ENCODE measurements at regions not wholly inside any gene's neighbourhood (a gene's known extent, or its start where the extent isn't known, plus 50 kb on each side); places are given as distances from the start of the nearest gene placed in this dataset.

DNA sequence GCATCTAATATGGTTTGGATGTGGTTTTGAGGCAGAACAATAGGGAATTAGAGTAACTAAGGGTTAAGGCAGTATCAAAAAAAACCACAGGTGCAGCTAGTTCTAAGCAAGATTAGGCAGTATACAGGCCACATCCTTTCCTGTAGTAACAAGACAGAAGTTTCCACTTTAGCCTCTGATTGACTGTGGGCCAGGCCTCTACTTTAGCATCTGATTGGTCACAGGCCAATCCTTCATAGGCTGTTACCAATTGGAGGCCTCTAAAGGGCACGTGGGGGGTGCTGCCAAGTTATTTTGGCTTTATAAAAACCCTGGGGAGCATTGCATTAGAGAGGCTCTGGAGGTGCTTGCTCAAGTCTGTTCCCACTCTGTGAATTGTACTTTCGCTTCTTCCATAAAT, 144.1 kb upstream of the ST8SIA4 start:
- Histone ChIP-seq H3K23me2 (ENCODE audit: low read depth, low read length) (no peaks in the 10 kb centered on the region), H3K79me1 (ENCODE audit: low read depth, low read length) (no peaks in the 10 kb centered on the region), H3K4me2 (ENCODE audit: insufficient read depth in 1 of 2, low read depth in 2 of 2, low read length in 2 of 2) (no peak overlapping the region), H4K20me1 (replicated peaks in 1 of 2; ENCODE audit: control insufficient read depth in 1 of 2, insufficient read depth in 2 of 2, low read length in 2 of 2) (no peaks in the 10 kb centered on the region), H3K23ac (ENCODE audit: insufficient read length) (no peak overlapping the region), H2BK20ac (ENCODE audit: low read length) (no peak overlapping the region), H2BK12ac (ENCODE audit: low read depth, low read length) (no peak overlapping the region), H3K27ac (ENCODE audit: low read depth, low read length) (no peak overlapping the region), H2BK5ac (ENCODE audit: low read depth, low read length) (no peak overlapping the region), H3K9ac (replicated peaks in 1 of 4; ENCODE audit: extremely low read depth in 1 of 4, low read depth in 3 of 4, low read length in 3 of 4) (no peak overlapping the region), H2AK5ac (ENCODE audit: low read depth, low read length) (no peak overlapping the region), H3K36me3 (ENCODE audit: control insufficient read depth in 2 of 4, insufficient read depth in 4 of 4, low read length in 3 of 4) (no peaks in the 10 kb centered on the region), H3K4me1 (replicated peaks in 1 of 4; ENCODE audit: control insufficient read depth in 3 of 4, insufficient read depth in 4 of 4, low read length in 3 of 4) (no peaks in the 10 kb centered on the region), H2AFZ (ENCODE audit: low read length) (no peak overlapping the region), H3K14ac (ENCODE audit: insufficient read length) (no peak overlapping the region), H3K18ac (ENCODE audit: extremely low read depth, low read length) (no peak overlapping the region), H3K79me2 (ENCODE audit: control insufficient read depth in 1 of 2, insufficient read depth in 2 of 2, low read length in 2 of 2) (no peaks in the 10 kb centered on the region), H3K4me3 (ENCODE audit: extremely low read depth in 1 of 4, insufficient read depth in 2 of 4, low read depth in 3 of 4, low read length in 4 of 4) (no peak overlapping the region), H2BK15ac (ENCODE audit: low read length) (no peak overlapping the region), H3K9me3 (ENCODE audit: insufficient read depth in 2 of 2, low read depth in 1 of 2, low read length in 1 of 2) (no peaks in the 10 kb centered on the region), H2BK120ac (replicated peaks; ENCODE audit: low read depth, low read length) (no peak overlapping the region), H4K8ac (ENCODE audit: extremely low read depth, insufficient read depth, low read length) (no peak overlapping the region), H4K5ac (ENCODE audit: insufficient read length, low read depth, low read length) (no peak overlapping the region), H3K27me3 (replicated peaks in 1 of 4; ENCODE audit: control insufficient read depth in 3 of 4, extremely low read depth in 1 of 4, insufficient read depth in 3 of 4, low read length in 3 of 4) (no peaks in the 10 kb centered on the region), H4K91ac (replicated peaks; ENCODE audit: insufficient read length, low read length) (no peak overlapping the region), H3K4ac (replicated peaks; ENCODE audit: insufficient read length, low read depth, low read length) (no peak overlapping the region), H3K56ac (replicated peaks; ENCODE audit: insufficient read length, low read depth, low read length) (no peak overlapping the region)
- no peak for FAIRE-seq
- no peak for TF ChIP-seq GTF2F1 (IDR thresholded peaks at IDR 0.05; ENCODE audit: borderline replicate concordance, low read depth, low read length)
- TF ChIP-seq CREB1 (IDR thresholded peaks at IDR 0.05) = no peak
- no peak for TF ChIP-seq CBX5 (IDR thresholded peaks at IDR 0.05; ENCODE audit: low read depth, low read length)
- TF ChIP-seq BRCA1 (IDR thresholded peaks at IDR 0.05; ENCODE audit: low read depth, low read length) = no peak
- TF ChIP-seq, protein P1, sequence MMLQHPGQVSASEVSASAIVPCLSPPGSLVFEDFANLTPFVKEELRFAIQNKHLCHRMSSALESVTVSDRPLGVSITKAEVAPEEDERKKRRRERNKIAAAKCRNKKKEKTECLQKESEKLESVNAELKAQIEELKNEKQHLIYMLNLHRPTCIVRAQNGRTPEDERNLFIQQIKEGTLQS (IDR thresholded peaks at IDR 0.05; ENCODE audit: insufficient read depth, low read depth, low read length) = no peak
- TF ChIP-seq SIN3A (conservative IDR thresholded peaks at IDR 0.05 in 1 of 2, IDR thresholded peaks at IDR 0.05 in 1 of 2; ENCODE audit: low read depth in 1 of 2, low read length in 2 of 2) = no peak
- TF ChIP-seq SIRT6 (IDR thresholded peaks at IDR 0.05; ENCODE audit: low read length) = no peak
- TF ChIP-seq, protein P2, sequence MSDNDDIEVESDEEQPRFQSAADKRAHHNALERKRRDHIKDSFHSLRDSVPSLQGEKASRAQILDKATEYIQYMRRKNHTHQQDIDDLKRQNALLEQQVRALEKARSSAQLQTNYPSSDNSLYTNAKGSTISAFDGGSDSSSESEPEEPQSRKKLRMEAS (IDR thresholded peaks at IDR 0.05) = no peak
- TF ChIP-seq CEBPB (IDR thresholded peaks at IDR 0.05; ENCODE audit: low read depth, low read length) = no peak
- TF ChIP-seq POLR2AphosphoS5 (IDR thresholded peaks at IDR 0.05; ENCODE audit: low read depth, low read length) = no peak
- TF ChIP-seq SRF (IDR thresholded peaks at IDR 0.05; ENCODE audit: low read depth, low read length) = no peak
- TF ChIP-seq BCL11A (IDR thresholded peaks at IDR 0.05; ENCODE audit: low read depth in 2 of 2, low read length in 2 of 2) = no peak
- no peak for TF ChIP-seq MAFK (IDR thresholded peaks at IDR 0.05; ENCODE audit: low read depth, low read length)
- DNase-seq (ENCODE audit: low read depth in 1 of 2, low spot score in 2 of 2) = no peak
- CTCF ChIA-PET (ENCODE audit: partially characterized antibody) = no interaction called here
- 85% methylated on average over 2 of the region's 2 CpGs; no CpG with 5 or more reads in 1 of the 2 experiments for WGBS, 2 experiments (ENCODE audit: extremely low coverage in 1 of 2, insufficient coverage in 1 of 2, insufficient read length in 1 of 2, insufficient replicate concordance in 2 of 2, low coverage in 1 of 2, low lambda C conversion rate in 2 of 2, missing lambda C conversion rate in 1 of 2)
- POLR2A ChIA-PET (ENCODE audit: partially characterized antibody) = no interaction called here

Data from H1 (cell line).